EL (cell line): ENCODE measurements at regions not wholly inside any gene's neighbourhood (a gene's known extent, or its start where the extent isn't known, plus 50 kb on each side); places are given as distances from the start of the nearest gene placed in this dataset.

ENCODE experiments used
- DNase-seq: peaks from one replicate; pipeline ENCODE4 v3.0.0-alpha.2; 2016

DNA sequence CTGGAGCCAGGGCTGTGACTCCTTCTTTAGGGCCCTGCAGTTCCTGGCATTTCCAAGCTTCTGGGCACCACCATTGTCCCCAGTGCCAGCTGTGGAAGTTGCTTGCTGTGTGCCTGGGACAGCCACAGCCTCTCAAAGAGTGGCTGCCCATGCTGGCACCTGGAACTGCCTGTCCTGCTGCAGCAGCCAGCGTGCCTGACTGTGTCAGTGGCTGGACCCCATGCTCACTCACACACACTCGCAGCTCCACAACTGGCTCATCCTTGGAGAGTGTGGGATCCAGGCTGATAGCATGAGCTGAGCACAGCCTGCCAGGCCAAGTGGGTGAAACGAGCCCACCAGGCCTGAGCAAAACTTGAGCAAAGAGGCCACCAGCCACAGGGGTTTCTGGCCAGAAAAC, 1107.6 kb downstream of the C4orf33 start:
- DNase-seq, result no peak

GRCh38 chr4:130210864-130211263, 1114.9 kb downstream of the C4orf33 start:
- peak; percentile 84 for DNase-seq

DNA sequence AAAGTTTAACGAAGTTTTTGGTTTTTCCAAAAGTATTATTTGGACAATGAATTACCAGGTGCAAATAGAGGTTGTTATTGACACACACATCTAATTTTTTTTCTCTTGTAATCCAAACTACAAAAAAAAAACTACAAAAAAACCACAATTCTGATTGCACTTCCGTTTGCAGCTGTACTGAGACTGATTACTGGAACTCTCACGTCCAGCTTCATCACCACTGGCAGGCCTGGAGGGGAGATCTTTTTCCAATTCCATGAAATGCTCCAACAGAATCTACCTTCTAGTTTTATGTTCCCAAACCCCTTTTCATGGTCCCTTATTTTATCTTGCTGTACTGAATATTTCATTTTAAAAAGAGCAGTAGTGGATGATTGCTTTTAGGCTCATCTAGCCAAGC, 1118.3 kb downstream of the C4orf33 start:
- DNase-seq, result no peak

- peak; percentile 66 for DNase-seq
These were observed 1137.6 kb downstream of the C4orf33 start for GRCh38 chr4:130233377-130234047.

- DNase-seq, result no peak
These were observed 1142.2 kb downstream of the C4orf33 start for GRCh38 chr4:130238121-130238520.

DNA sequence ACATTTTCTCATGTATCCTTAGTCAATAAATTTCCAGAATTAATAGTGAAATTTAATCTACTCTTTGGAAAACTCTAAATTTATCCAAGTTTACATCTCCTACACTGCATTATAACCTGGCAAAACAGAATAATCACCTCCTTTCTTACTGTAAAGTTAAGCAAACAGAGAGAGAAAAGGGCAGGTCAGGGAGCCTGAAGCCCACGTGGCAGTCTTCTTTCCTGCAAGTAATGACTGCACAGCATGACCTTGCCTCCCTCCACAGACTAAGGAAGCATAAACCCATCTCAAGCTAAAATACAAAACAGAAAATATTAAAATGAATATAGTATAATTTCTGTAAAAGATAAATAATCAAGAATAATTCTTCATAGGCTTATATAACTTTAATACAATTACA, 1153.0 kb downstream of the C4orf33 start:
- no peak for DNase-seq

DNA sequence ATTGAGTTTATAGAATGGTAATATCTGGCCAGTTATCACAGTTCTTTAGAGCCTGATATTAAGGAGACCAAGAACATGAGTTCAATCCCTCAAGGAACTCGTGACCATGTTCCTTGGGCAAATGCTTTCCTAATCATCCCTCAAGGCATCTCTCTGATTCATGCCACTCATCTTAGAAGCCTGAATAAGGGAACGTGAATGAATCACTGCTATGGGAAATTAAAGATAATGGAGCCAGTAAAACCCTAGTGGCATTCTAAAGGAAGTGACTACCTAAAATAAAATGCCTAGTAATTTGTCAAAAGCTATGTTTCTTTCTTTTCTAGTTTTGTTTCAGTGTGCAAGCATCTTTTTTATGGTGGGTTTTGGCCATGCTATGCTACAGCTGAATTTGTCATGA, 1161.3 kb downstream of the C4orf33 start:
- DNase-seq, result peak; percentile 90

DNA sequence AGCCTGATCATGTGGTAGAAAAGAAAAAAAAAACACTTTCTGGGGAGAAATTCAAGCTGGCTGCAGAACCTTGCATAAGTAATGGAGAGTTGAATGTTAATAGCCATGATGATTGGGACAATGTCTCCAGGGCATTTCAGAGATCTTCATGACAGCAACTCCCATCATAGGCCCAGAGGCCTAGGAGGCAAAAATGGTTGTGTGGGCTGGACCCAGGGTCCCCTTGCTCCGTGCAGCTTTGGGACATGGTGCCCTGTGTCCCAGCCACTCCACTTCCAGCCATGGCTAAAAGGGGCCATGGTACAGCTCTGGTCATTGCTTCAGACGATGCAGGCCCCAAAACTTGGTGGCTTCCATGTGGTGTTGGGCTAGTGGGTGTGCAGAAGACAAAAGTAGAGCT, 1170.9 kb downstream of the C4orf33 start:
- no peak for DNase-seq

DNA sequence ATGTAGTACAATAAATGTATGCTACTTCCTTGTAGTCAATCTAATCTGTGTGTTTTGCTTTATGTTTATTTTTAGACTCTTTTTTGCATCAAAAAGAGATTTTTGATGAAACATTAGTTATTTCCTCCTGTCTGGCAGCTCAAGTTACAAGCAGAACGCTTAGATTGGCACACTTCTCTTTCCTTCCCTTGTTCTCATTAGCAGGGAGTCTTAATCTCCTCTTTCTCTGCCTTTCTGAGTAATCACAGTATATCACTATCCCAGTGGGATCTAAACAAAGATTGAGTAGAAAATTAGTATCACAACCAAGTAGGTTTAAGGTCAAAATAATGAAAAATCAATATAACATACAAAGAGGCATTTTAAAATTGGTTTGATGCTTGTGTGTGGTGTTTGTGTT, 1192.6 kb downstream of the C4orf33 start:
- no peak for DNase-seq

DNA sequence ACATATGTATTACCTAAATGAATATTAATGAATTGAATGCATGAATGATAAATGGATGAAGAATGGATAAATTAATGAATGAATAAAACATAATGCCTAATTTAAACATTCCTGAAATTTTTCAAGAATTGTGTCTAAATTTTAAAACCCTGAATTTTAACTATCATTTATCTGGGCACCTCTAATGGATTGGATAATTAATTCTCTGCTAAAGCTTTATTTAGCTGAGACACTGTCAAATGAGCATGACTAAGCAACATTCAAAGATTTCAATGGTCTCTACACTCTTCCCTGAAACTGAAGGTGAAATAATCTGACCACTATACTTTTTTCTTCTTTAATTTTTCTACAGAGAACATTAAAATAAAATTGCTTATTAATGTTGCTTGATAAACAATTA, 1197.7 kb downstream of the C4orf33 start:
- DNase-seq, result no peak

GRCh38 chr4:130296448-130296847, 1200.5 kb downstream of the C4orf33 start:
- DNase-seq, result no peak

- peak; percentile 2 for DNase-seq
These were observed 1210.6 kb downstream of the C4orf33 start for GRCh38 chr4:130306566-130306965.

GRCh38 chr4:130309221-130309620, 1213.3 kb downstream of the C4orf33 start:
- DNase-seq, result no peak

- DNase-seq, result no peak
These were observed 1226.5 kb downstream of the C4orf33 start for GRCh38 chr4:130322439-130322838.

- peak; percentile 13 for DNase-seq
These were observed 1233.1 kb downstream of the C4orf33 start for GRCh38 chr4:130329036-130329435.

- no peak for DNase-seq
These were observed 1237.3 kb downstream of the C4orf33 start for GRCh38 chr4:130333241-130333759.

DNA sequence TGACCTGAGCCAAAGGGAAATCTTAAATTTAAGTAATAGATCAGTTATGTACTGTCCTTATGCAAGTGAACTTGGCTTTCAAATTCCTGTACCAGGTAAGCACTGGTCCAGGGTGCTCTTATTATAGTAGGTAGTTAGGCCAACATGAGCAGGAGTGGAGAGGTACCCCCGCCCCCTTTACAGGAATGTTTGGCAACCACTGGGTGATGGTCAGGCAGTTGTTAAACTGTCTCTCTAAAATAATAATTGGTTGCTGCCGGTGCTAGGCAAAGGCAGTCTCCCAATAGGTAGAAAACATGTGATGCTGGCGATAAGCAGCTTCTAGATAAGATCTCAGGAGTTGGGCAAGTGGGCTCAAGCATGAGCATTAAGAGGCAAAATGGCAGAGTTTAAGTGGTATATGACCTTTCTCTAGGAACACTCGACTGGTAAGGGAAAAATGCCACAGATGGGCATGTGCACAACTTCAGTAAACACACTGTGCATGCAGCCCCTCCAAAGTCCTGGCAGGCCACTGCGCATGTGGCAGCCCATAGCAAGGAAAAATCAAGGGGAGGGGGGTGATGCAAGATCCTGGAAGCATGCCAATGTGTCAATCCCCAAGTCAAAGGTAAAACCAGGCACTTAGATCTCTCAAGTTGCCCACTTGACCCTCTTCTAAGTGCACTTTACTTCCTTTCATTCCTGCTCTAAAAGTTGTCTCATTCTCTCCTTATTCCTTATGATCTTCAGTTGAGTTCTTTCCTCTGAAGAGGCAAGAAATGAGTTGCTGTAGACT, 1239.7 kb downstream of the C4orf33 start:
- DNase-seq, result no peak

DNA sequence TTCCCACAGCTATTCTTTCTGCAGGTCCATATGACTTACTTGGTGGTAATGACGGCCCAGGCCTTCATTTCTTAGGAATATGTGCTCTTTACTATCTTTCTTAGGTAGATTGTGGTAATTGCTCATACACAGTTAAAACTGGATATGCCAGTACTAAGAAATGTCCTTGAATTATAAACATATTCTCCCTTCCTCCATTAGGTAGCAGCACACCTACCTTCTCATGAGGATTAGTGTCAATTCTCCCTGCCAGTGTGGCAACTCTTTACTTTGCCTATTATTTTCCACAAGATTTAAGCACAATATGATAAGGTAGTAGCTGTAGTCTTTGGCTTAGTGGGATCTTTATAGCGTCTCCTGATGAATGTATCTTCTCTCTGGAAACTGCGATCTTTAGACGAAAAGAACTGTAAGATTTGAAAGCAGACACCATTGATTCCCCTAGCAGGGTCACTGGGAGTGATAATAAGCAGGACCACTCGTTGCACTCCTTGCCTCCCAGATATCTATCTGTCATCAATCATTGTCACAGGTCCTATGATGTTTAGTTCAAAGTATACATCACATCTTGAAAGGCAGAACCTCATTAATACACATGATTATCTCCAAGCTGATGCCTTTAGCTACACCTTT, 1240.7 kb downstream of the C4orf33 start:
- DNase-seq, result no peak

DNA sequence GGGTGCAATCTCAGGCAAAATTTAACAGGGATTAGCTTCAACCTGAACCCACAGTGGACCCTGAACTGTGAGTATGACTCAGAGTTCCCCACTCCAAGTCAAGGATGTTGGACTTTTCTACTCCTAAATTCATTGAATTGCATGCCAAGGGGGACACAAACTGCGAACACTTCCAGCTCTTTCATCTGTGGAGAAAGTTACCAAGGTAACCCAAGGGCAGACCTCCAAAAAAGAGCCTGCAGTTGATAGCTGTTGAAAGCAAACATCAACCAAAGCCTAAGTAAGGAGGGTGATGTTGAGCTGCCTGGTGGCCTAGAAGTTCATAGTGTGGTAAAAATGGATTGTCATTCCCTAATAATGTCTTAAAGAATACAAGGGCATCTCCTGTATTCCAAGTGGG, 1242.9 kb downstream of the C4orf33 start:
- no peak for DNase-seq

DNA sequence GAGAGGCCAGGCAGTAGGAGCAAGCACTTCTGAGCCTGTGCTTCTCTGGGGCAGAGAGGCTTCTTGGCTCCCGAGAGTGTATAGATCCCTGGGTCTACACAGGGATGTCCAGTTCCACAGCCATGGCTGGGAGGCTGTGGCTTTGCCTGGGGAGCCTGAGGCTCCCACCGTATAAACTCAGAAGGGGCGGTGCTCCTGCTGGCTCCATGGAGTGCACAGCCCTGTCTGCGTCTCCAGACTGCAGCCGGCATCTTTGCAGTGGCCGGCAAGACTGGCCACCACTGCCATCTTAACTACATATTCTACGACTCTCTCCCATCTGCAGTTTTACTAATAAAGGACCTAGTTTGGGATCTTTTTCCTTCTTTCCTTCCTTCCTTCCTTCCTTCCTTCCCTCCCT, 1253.8 kb downstream of the C4orf33 start:
- DNase-seq, result no peak

- no peak for DNase-seq
These were observed 1260.9 kb downstream of the C4orf33 start for GRCh38 chr4:130356873-130357272.

GRCh38 chr4:130359542-130359941, 1263.6 kb downstream of the C4orf33 start:
- DNase-seq, result peak; percentile 30

DNA sequence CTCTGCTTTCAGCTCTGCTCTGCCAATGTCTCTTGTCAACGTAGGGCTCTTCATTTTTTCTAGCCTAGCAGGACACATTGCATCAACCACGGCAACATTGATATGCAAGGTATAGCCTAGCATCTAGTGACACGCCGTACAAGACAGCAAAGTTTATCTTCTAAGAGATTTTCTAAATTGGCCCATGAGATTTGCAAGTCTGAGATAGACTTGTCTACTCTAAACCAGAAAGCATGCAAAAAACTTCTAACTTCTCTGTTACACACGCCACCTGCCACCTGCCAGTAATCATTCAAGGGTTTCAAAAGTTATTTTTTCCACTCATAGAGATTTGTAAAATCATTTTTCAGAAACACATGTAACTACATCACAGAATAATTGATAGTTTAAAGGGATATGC, 1265.7 kb downstream of the C4orf33 start:
- DNase-seq, result no peak

DNA sequence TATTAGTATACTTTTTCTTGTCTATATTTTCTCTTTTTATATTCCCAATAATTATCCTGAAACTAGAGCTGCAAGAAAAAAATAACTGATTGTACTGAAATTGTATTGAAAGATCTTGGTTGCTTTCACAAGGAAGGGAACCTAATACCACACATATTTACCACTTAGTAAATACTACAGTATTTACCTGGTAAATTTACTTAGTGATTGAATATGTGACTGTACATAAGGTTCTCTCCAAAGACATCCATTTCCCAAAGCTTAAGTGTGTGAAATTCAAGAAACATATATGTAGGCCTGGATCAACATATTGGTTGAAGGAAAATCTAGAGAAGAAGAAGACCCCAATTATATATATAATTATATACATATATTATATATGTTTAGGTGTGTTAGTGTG, 1272.7 kb downstream of the C4orf33 start:
- no peak for DNase-seq
